Activated CD4-positive, alpha-beta T cell treated with anti-CD3 and anti-CD28 coated beads, Interleukin-2, amount 50 U/mL, for 16 hours (primary cell): ENCODE measurements at regions not wholly inside any gene's neighbourhood (a gene's known extent, or its start where the extent isn't known, plus 50 kb on each side); places are given as distances from the start of the nearest gene placed in this dataset.
"Not testable (repeated sequence)": the region's sequence is repeated elsewhere in the genome, so short reads cannot be mapped to it uniquely, and the experiment has no call there.

Source experiments
- DNase-seq: peaks from one replicate; pipeline ENCODE4 v3.0.0-alpha.2; 2020

- DNase-seq, result no peak
Observed at GRCh38 chr2:182598626-182599025, 117.4 kb upstream of the DNAJC10 start.

- DNase-seq, result no peak
Observed at GRCh38 chr2:182605166-182605565, 110.9 kb upstream of the DNAJC10 start.

GRCh38 chr2:182606728-182607681 is 109.1 kb upstream of the DNAJC10 start:
- no peak for DNase-seq

GRCh38 chr2:182608181-182608845 is 107.7 kb upstream of the DNAJC10 start:
- DNase-seq, result no peak

- not testable (repeated sequence) for DNase-seq
Observed at GRCh38 chr2:182609005-182609404, 107.1 kb upstream of the DNAJC10 start.

- no peak for DNase-seq
Observed at GRCh38 chr2:182610231-182610630, 105.8 kb upstream of the DNAJC10 start.

GRCh38 chr2:182611009-182611408 is 105.0 kb upstream of the DNAJC10 start:
- DNase-seq, result no peak

GRCh38 chr2:182615036-182615435 is 101.0 kb upstream of the DNAJC10 start:
- DNase-seq, result no peak

GRCh38 chr2:182616471-182617393 is 99.3 kb upstream of the DNAJC10 start:
- no peak for DNase-seq

GRCh38 chr2:182618672-182619079 is 97.4 kb upstream of the DNAJC10 start:
- DNase-seq, result no peak

- no peak for DNase-seq
Observed at GRCh38 chr2:182619276-182619675, 96.8 kb upstream of the DNAJC10 start.

GRCh38 chr2:182621191-182621590 is 94.9 kb upstream of the DNAJC10 start:
- no peak for DNase-seq

- no peak for DNase-seq
Observed at GRCh38 chr2:182621810-182622209, 94.2 kb upstream of the DNAJC10 start.

- no peak for DNase-seq
Observed at GRCh38 chr2:182622231-182622630, 93.8 kb upstream of the DNAJC10 start.

GRCh38 chr2:182625814-182626213 is 90.2 kb upstream of the DNAJC10 start:
- DNase-seq, result no peak

- DNase-seq, result no peak
Observed at GRCh38 chr2:182628916-182629315, 87.1 kb upstream of the DNAJC10 start.

GRCh38 chr2:182630207-182630606 is 85.8 kb upstream of the DNAJC10 start:
- DNase-seq, result no peak

- no peak for DNase-seq
Observed at GRCh38 chr2:182631299-182631698, 84.8 kb upstream of the DNAJC10 start.

- DNase-seq, result no peak
Observed at GRCh38 chr2:182634386-182634785, 81.7 kb upstream of the DNAJC10 start.

GRCh38 chr2:182636699-182637098 is 79.4 kb upstream of the DNAJC10 start:
- no peak for DNase-seq

- no peak for DNase-seq
Observed at GRCh38 chr2:182638667-182639066, 77.4 kb upstream of the DNAJC10 start.

GRCh38 chr2:182639971-182640370 is 76.1 kb upstream of the DNAJC10 start:
- no peak for DNase-seq

- DNase-seq, result peak; percentile 48
Observed at GRCh38 chr2:182642328-182642727, 73.7 kb upstream of the DNAJC10 start.
